HG03575 (cell line): ENCODE measurements at regions not wholly inside any gene's neighbourhood (a gene's known extent, or its start where the extent isn't known, plus 50 kb on each side); places are given as distances from the start of the nearest gene placed in this dataset.
"Not testable (repeated sequence)": the region's sequence is repeated elsewhere in the genome, so short reads cannot be mapped to it uniquely, and the experiment has no call there.

Experiments used
- ATAC-seq: cut with Tn5 transposase; IDR thresholded peaks from one replicate; pipeline ENCODE4 v1.9.1; 2021; ENCODE audit not compliant: unreplicated experiment, insufficient number of reproducible peaks, low FRiP score; ENCODE audit errors: extremely low read depth

DNA sequence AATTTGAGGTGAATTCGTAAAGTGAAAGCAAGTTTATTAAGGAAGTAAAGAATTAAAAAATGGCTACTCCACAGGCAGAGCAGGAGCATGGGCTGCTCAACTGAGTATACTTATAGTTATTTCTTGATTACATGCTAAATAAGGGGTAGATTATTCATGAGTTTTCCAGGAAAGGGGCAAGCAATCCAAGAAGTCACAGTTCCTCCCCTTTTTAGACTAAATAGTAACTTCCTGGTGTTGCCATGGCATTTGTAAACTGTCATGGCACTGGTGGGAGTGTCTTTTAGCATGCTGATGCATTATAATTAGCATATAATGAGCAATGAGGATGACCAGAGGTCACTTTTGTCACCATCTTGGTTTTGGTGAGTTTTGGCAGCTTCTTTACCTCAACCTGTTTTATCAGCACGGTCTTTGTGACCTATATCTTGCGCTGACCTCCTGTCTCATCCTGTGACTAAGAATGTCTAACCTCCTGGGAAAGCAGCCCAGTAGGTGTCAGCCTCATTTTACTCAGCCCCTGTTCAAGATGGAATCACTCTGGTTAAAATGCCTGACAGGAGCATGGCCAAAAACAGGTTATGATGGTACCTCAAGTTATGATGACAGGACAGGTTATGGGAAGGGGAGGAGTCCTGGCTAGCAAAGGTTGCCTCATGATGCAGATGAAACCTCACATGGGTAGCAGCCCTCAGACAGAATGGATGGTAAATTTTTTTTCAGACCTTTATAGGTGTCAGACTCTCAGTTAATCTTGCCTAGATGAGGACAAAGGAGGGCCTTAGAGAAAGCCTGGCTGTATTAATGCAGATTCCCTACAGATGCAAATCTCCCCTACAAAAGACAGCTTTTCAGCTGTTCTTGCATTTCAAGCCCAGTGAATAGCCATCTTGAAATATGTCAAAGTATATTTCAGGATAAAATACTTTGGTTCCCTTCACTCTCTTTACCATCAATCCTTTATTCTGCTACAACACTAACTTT is 49.7 kb downstream of the SIPA1L2 start:
- ATAC-seq = no peak

DNA sequence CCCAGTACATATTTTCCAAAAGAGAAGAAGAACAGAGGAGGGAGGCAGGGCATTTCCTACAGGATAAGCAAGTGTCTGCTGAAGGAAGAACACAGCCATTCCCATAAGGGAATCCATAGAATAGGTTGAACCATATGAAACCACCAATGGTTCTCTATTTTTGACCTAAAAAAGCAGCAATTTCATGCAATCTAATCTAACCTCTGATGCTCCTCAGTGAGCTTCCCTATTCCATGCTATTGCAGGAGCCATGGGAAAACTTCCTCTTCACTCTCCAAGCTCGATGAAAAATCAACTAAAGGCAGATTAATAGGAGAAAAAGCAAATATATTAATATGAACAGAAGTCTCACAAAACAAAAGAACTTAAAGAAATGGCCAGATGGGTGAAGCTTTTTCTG is 50.5 kb downstream of the SIPA1L2 start:
- no peak for ATAC-seq

DNA sequence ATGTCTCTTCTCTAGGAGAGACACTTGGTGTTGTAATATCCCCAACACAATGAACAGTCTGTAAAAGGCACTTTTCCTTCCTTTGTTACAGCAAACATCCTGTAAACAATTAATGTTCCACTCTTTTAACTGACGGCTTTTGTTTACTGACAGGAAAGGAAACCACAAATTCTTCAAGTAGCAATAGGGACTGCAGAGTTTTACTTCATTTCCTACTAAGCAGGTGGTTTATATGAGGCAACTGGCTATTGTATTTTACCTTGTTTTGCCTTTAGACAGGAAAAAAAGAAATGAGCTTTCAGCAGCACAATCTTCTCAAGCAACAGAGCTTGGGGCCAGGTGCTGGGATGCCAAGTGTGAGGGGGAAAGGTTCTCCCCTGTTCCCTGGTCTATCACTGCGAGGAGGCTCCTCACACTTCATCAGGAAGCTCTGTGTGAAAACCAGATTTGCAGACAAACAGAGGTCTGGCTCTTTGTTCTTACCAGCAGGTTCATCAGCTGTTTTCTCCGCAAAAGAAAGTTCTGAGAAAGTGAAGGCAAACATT is 51.2 kb downstream of the SIPA1L2 start:
- no peak for ATAC-seq

GRCh38 chr1:232577772-232578171 is 52.2 kb downstream of the SIPA1L2 start:
- ATAC-seq = no peak

- no peak for ATAC-seq
These were observed 53.4 kb downstream of the SIPA1L2 start for GRCh38 chr1:232576537-232576936.

- no peak for ATAC-seq
These were observed 54.2 kb downstream of the SIPA1L2 start for GRCh38 chr1:232575763-232576040.

DNA sequence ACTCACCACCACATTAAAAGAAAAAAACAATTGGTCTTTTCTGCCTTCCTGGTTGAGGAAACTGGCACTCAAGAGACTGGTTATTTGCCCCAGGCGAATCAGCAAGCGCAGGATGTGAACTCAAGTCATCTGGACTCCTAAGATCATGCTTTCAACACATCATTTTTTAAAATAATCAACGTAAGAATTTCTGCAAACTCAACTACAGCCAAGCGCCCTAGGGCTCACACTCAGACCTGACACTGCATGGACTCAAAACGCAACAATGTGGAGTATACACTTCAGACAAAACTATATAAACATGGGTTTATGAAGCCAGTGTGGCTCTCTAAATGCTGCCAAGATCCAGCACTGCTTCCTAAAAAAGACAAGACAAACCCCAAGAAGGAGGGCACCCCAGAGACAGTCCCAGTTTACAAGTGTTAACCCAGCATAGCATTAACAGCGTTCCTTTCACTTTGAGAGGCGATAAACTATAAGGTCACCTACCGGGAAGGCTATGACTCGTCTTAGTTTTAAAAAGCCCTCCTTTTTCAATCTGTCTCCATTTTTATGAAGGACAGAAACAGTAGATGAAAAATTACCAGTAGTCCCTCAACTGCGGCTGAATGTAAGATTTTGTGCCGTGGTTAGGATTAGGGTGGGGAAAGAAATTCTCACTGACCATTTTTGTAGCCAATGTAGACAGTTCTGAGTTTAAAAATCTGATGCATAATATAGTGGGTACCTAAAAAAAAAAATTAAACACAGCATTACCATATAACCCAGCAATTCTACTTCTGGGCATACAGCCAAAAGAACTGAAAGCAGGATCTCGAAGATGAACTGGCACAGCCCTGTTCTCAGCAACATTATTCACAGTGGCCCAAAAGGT is 54.8 kb downstream of the SIPA1L2 start:
- no peak for ATAC-seq

DNA sequence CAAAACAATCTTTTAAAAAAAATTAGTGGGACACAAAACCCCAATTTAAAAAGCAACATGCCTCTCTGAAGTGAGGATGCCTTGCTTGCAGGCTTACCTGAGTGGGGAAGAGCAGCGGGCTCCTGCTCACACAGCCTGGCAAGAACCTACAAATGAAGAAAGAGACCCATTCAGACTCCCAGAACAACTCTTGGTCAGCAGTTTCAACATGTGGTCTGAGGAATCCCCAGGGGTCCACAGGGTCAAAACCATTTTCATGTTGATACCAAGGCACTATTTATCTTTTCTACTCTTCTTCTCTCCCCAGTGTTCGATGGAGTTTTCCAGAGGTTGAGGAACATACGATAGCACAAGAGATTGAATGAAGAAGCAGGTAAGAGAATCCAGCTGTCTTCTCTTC is 55.9 kb downstream of the SIPA1L2 start:
- ATAC-seq = no peak

DNA sequence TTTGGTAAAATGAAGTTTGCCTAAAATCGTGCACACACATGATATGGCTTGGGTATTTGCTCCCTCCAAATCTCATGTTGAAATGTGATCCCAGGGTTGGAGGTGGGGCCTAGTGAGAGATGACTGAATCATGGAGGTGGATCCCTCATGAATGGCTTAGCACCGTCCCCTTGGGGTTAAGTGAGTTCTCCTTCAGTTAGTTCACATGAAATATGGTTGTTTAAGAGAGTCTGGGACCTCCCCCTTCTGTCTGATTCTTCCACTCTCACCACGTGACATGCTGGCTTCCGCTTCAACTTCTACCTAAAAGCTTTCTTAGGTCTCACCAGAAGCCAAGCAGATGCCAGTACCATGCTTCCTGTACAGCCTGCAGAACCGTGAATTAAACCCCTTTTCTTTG is 58.4 kb downstream of the SIPA1L2 start:
- no peak for ATAC-seq

DNA sequence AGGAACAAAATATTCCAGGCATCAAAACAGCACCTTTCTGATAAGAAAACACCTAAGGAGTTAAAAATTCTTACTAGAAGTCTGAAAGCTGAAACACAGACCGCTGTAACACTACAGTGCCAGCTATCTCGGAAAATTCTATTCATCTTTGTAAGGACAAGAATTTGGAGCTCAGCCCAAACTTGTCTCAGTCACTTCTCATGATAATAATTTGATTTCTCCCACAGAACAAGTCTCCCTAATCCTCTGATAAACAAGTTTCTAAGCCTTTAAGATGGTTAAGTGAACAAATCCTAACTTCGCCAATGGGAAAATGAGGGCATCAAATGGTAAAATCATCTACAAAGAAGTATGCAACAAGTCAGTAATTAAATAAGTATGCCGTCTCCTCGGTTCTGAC is 59.9 kb downstream of the SIPA1L2 start:
- ATAC-seq = no peak

- ATAC-seq = not testable (repeated sequence)
These were observed 60.4 kb downstream of the SIPA1L2 start for GRCh38 chr1:232569554-232569921.

GRCh38 chr1:232568906-232569553 is 60.9 kb downstream of the SIPA1L2 start:
- ATAC-seq = no peak

DNA sequence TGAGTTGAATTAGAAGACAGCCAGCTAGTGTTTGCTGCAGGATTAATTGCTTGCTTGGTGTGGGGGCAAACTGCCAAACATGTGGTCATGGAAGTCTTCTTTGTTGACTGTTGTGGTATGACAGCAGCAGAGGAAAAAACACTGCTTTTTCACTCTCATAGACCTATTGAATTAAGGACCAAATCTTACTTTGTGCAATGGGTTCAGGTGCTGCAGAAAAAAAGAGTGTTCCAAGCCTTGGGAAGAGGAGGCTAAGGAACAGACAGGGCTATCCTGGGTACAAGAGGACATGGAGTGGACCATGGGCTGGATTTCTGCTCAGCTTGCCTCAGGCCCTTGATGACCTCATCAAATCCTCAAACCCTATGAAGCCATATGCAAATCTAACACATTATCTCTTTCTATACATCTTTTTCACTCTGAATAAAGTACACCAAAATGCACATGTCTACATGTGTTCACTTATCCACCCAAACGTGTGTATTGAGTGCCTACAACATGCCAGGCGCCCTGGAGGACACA is 61.5 kb downstream of the SIPA1L2 start:
- no peak for ATAC-seq

GRCh38 chr1:232566093-232566492 is 63.8 kb downstream of the SIPA1L2 start:
- ATAC-seq = no peak

- ATAC-seq = no peak
These were observed 67.0 kb downstream of the SIPA1L2 start for GRCh38 chr1:232562855-232563510.

- ATAC-seq = no peak
These were observed 68.6 kb downstream of the SIPA1L2 start for GRCh38 chr1:232561381-232561780.

- no peak for ATAC-seq
These were observed 69.0 kb downstream of the SIPA1L2 start for GRCh38 chr1:232560940-232561339.

DNA sequence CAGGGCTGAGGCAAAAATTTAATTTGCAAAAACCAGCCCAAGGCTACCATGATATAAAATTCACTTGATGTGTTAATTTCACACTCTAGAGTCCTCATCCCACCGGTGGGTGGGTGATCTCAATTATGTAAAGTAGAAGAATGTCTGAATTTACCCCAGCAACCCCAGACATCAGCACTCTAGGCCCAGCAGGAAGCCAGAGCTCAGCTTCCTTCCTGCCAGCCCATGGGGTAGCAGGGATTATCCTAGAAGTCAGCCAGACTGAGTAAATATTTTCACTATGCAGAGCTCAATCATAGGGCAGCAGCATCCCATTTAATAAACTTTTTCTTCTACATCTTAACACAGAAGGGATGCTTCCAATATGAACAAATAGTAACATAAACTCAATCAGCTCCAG is 71.0 kb downstream of the SIPA1L2 start:
- ATAC-seq = no peak
